DND-41 (cell line): ENCODE measurements at regions not wholly inside any gene's neighbourhood (a gene's known extent, or its start where the extent isn't known, plus 50 kb on each side); places are given as distances from the start of the nearest gene placed in this dataset.

ENCODE experiments used
- ATAC-seq: fragments of 200-7000 bp; cut with Tn5 transposase; 3 replicates; pipeline ENCODE4 v1.9.1; 2021; ENCODE audit warnings: low read depth; ENCODE audit not compliant: insufficient read depth
- DNase-seq: peaks from one replicate; pipeline ENCODE4 v3.0.0-alpha.2; 2020
- H2AFZ ChIP-seq: 2 replicates; pipeline ENCODE4 v1.6.0; 2012; ENCODE audit warnings: low read depth, low read length
- H3K27ac ChIP-seq: 2 replicates; pipeline ENCODE4 v1.5.1; 2012; ENCODE audit warnings: low read length, inconsistent platforms
- H3K27me3 ChIP-seq: fragments of 200-600 bp; sonication (generic); 2 replicates; pipeline ENCODE4 v1.6.0; 2012; ENCODE audit warnings: low read length, mild to moderate bottlenecking, inconsistent platforms; ENCODE audit not compliant: insufficient read depth, poor library complexity
- H3K36me3 ChIP-seq: 2 replicates; pipeline ENCODE4 v1.5.1; 2012; ENCODE audit warnings: low read length, inconsistent platforms; ENCODE audit not compliant: insufficient read depth
- H3K4me1 ChIP-seq: 2 replicates; pipeline ENCODE4 v1.5.1; 2012; ENCODE audit warnings: mild to moderate bottlenecking, low read length; ENCODE audit not compliant: insufficient read depth
- H3K4me2 ChIP-seq: 2 replicates; pipeline ENCODE4 v1.6.0; 2012; ENCODE audit warnings: mild to moderate bottlenecking, moderate library complexity, low read length, inconsistent platforms; ENCODE audit not compliant: insufficient read depth
- H3K4me3 ChIP-seq, 2 experiments: fragments of 200-600 bp in 1 of 2; shearing (Covaris generic) in 1 of 2; 2 replicates each; pipeline ENCODE4 v1.5.1; 2012 to 2016; ENCODE audit warnings: inconsistent platforms in 2 of 2, low read length in 2 of 2, mild to moderate bottlenecking in 2 of 2, low read depth in 1 of 2, moderate library complexity in 1 of 2
- H3K79me2 ChIP-seq: 2 replicates; pipeline ENCODE4 v1.6.0; 2012; ENCODE audit warnings: low read length, inconsistent platforms; ENCODE audit not compliant: insufficient read depth
- H3K9ac ChIP-seq: 2 replicates; pipeline ENCODE4 v1.6.0; 2012; ENCODE audit warnings: low read depth, mild to moderate bottlenecking, inconsistent platforms, low read length, moderate library complexity
- H3K9me3 ChIP-seq: 2 replicates; pipeline ENCODE4 v1.5.1; 2012; ENCODE audit warnings: low read length, moderate library complexity, mild to moderate bottlenecking, inconsistent platforms; ENCODE audit not compliant: insufficient read depth, severe bottlenecking
- H4K20me1 ChIP-seq: 2 replicates; pipeline ENCODE4 v1.6.0; 2012; ENCODE audit warnings: low read length; ENCODE audit not compliant: insufficient read depth
- EZH2 ChIP-seq: IDR thresholded peaks from 3 replicates; pipeline ENCODE4 v1.6.1; 2012; ENCODE audit warnings: borderline replicate concordance, low read depth, mild to moderate bottlenecking, moderate library complexity, low read length, inconsistent platforms; ENCODE audit not compliant: severe bottlenecking
- TF ChIP-seq, protein P1 (sequence below): IDR thresholded peaks from 2 replicates; pipeline ENCODE4 v1.5.1; 2012; ENCODE audit warnings: borderline replicate concordance, low read length, moderate library complexity, mild to moderate bottlenecking; ENCODE audit not compliant: poor library complexity, severe bottlenecking; ENCODE audit errors: extremely low read depth

DNA sequence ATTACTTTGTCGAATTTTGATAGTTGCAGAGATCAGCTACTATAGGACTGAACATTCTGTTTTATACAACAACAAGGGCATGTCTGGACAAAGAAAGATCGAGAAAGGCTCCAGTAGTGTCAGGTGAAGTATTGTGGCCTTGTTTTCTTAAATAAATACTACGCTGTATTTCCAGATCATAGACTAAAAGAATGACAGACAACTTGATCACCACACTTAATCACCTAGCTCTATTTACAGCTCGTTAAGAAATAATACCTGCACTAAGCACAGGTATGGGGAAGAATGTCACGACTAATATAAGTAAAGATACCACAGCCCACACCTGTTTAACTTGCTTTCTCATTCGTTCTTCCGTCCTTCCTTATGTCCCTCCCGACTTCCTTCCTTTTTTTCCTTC is 269.2 kb downstream of the HGF start:
- H2AFZ ChIP-seq = no peak overlapping the region
- H3K9me3 ChIP-seq = no peaks in the 10 kb centered on the region
- no peak overlapping the region for H3K4me2 ChIP-seq
- no peak overlapping the region for H3K4me3 ChIP-seq
- no peaks in the 10 kb centered on the region for H3K4me1 ChIP-seq
- H3K36me3 ChIP-seq = no peaks in the 10 kb centered on the region
- H3K9ac ChIP-seq = no peak overlapping the region
- H3K27ac ChIP-seq = no peak overlapping the region
- H3K27me3 ChIP-seq = no peaks in the 10 kb centered on the region
- no peaks in the 10 kb centered on the region for H3K79me2 ChIP-seq
- ATAC-seq (no peak), DNase-seq (no peak)
- no peak for TF ChIP-seq EZH2
- TF ChIP-seq, protein P1, sequence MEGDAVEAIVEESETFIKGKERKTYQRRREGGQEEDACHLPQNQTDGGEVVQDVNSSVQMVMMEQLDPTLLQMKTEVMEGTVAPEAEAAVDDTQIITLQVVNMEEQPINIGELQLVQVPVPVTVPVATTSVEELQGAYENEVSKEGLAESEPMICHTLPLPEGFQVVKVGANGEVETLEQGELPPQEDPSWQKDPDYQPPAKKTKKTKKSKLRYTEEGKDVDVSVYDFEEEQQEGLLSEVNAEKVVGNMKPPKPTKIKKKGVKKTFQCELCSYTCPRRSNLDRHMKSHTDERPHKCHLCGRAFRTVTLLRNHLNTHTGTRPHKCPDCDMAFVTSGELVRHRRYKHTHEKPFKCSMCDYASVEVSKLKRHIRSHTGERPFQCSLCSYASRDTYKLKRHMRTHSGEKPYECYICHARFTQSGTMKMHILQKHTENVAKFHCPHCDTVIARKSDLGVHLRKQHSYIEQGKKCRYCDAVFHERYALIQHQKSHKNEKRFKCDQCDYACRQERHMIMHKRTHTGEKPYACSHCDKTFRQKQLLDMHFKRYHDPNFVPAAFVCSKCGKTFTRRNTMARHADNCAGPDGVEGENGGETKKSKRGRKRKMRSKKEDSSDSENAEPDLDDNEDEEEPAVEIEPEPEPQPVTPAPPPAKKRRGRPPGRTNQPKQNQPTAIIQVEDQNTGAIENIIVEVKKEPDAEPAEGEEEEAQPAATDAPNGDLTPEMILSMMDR = no peak
- H4K20me1 ChIP-seq = no peaks in the 10 kb centered on the region

DNA sequence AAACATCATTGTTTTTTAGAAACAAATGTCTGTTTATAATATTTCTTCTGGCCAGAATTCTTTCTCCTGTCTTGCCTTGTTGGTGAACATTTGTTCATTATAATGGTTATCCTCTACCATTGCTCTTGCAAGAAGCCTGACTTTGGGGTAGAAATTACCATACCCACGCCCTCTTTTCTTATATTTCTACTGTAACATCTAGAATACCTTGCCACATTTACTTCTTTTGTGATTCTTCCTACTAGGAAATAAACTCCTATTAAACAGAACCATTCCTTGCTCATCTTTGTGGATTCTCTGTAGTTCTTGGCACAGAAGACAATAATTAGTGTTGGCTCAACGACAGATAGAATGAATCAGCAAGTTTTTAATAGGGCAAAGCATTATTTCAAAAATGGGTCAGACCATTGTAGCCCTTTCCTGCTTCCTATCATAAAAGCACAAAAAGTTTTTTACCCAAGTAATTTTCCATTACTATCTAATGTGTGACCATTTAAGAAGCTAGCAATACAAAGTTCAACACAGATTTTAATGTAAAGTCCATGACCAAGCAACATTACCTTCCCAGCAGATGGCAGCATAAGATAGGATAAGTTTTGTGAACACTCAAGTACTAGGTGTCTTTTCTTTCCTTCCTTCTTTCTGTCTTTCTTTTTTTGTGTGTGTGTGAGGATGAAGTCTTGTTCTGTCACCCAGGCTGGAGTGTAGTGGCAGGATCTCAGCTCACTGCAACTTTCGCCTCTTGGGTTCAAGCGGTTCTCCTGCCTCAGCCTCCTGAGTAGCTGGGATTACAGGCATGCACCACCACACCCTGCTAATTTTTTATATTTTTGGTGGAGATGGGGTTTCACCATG is 270.4 kb downstream of the HGF start:
- Histone ChIP-seq H4K20me1 (no peaks in the 10 kb centered on the region), H3K4me1 (no peaks in the 10 kb centered on the region), H3K27me3 (no peaks in the 10 kb centered on the region), H3K4me2 (no peak overlapping the region), H3K79me2 (no peaks in the 10 kb centered on the region), H2AFZ (no peak overlapping the region), H3K4me3 (no peak overlapping the region), H3K27ac (no peak overlapping the region), H3K9ac (no peak overlapping the region), H3K9me3 (no peaks in the 10 kb centered on the region), H3K36me3 (no peaks in the 10 kb centered on the region)
- TF ChIP-seq, protein P1 = peak; percentile 73
- no peak for TF ChIP-seq EZH2
- ATAC-seq = peak; percentile 66
- no peak for DNase-seq

DNA sequence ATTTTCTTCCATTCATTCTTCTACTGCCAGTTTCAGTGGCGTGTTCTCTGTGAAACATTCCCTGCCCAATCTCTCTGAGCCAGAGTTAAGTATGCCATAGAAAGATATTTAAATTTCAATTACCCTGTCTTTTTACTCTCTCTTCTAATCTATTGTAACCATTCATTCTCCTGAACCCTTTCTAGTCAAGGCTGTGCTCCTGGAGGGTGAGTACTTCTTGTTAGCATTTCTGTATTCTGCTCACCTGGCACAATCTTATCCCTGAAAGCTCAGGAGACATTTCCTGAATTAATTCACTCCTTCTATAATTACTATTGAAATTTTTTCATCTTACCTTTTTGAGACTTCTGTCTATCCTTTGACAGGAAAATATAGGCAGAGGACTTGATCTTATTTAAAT is 271.7 kb downstream of the HGF start:
- H3K4me3 ChIP-seq = no peak overlapping the region
- H3K79me2 ChIP-seq = no peaks in the 10 kb centered on the region
- no peaks in the 10 kb centered on the region for H3K27me3 ChIP-seq
- H3K27ac ChIP-seq = no peak overlapping the region
- ATAC-seq (no peak), DNase-seq (no peak)
- H2AFZ ChIP-seq = no peak overlapping the region
- H3K36me3 ChIP-seq = no peaks in the 10 kb centered on the region
- no peak overlapping the region for H3K4me2 ChIP-seq
- no peak for TF ChIP-seq EZH2
- TF ChIP-seq, protein P1 = no peak
- H3K9me3 ChIP-seq = no peaks in the 10 kb centered on the region
- H3K9ac ChIP-seq = no peak overlapping the region
- no peaks in the 10 kb centered on the region for H4K20me1 ChIP-seq
- H3K4me1 ChIP-seq = no peaks in the 10 kb centered on the region
